ENCODE measurements at regions not wholly inside any gene's neighbourhood (a gene's known extent, or its start where the extent isn't known, plus 50 kb on each side); places are given as distances from the start of the nearest gene placed in this dataset.
"Not testable (repeated sequence)": the region's sequence is repeated elsewhere in the genome, so short reads cannot be mapped to it uniquely, and the experiment has no call there.

DNA sequence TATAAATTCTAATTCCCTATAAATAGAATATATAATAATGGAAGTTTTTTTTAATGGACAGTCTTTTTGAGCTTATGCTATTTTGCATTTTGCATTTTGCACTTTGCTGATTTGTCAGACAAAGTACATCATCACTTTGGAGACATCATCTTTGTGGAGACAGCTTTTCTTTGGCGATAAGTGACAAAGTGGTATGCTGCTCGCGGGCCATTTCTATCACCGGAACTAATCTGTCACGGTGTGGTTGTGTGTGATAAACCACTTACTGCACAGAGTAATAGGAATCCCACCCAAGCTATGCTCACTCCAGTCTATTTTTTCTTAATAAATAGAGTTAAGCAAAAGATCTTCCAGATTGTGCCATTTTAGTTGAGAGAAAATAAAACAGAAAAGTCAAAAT, 133.1 kb downstream of the MACIR start:
- Mint-ChIP-seq H3K4me1 (ENCODE audit: unreplicated experiment) (peaks cover 7% of the 10 kb centered on the region), H3K36me3 (ENCODE audit: unreplicated experiment) (no peaks in the 10 kb centered on the region), H3K4me3 (ENCODE audit: unreplicated experiment) (no peak overlapping the region)

DNA sequence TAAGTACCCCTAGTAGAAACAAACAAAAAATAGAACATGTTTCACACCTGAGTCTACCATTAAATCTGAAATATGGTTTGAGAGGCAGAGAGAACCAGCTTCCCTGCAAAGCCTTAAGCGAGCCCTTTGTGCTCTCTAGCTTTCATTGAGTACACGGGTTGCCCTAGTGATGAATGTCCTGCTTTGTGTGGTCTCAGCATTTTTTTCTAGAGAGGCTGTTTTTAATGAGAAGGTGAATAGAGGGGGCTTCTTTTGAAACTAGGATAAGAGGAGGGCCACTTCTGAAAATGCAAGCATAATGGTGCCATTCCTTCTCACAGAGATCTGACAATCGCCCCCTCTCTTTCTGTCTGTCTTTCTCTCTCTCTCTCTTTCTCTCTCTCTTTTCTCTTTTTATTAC, 131.3 kb downstream of the MACIR start:
- no peak for DNase-seq (ENCODE audit: extremely low spot score, unreplicated experiment)
- Mint-ChIP-seq H3K27me3 (ENCODE audit: unreplicated experiment) (peaks cover 2% of the 10 kb centered on the region), H3K27ac (ENCODE audit: unreplicated experiment) (no peak overlapping the region), H3K9me3 (ENCODE audit: unreplicated experiment) (peaks cover 5% of the 10 kb centered on the region), H3K4me3 (ENCODE audit: unreplicated experiment) (no peak overlapping the region), H3K4me1 (ENCODE audit: unreplicated experiment) (peaks cover 7% of the 10 kb centered on the region), H3K36me3 (ENCODE audit: unreplicated experiment) (no peaks in the 10 kb centered on the region)
- TF ChIP-seq, protein P1, sequence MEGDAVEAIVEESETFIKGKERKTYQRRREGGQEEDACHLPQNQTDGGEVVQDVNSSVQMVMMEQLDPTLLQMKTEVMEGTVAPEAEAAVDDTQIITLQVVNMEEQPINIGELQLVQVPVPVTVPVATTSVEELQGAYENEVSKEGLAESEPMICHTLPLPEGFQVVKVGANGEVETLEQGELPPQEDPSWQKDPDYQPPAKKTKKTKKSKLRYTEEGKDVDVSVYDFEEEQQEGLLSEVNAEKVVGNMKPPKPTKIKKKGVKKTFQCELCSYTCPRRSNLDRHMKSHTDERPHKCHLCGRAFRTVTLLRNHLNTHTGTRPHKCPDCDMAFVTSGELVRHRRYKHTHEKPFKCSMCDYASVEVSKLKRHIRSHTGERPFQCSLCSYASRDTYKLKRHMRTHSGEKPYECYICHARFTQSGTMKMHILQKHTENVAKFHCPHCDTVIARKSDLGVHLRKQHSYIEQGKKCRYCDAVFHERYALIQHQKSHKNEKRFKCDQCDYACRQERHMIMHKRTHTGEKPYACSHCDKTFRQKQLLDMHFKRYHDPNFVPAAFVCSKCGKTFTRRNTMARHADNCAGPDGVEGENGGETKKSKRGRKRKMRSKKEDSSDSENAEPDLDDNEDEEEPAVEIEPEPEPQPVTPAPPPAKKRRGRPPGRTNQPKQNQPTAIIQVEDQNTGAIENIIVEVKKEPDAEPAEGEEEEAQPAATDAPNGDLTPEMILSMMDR (IDR thresholded peaks at IDR 0.05), result no peak

More for the DNA sequence above, 133.1 kb downstream of the MACIR start:
- H3K27ac Mint-ChIP-seq (ENCODE audit: unreplicated experiment), result no peak overlapping the region
- H3K9me3 Mint-ChIP-seq (ENCODE audit: unreplicated experiment), result peaks cover 6% of the 10 kb centered on the region
- H3K27me3 Mint-ChIP-seq (ENCODE audit: unreplicated experiment), result peaks cover 2% of the 10 kb centered on the region
- DNase-seq (ENCODE audit: extremely low spot score, unreplicated experiment), result no peak
- TF ChIP-seq, protein P1 (IDR thresholded peaks at IDR 0.05), result no peak

DNA sequence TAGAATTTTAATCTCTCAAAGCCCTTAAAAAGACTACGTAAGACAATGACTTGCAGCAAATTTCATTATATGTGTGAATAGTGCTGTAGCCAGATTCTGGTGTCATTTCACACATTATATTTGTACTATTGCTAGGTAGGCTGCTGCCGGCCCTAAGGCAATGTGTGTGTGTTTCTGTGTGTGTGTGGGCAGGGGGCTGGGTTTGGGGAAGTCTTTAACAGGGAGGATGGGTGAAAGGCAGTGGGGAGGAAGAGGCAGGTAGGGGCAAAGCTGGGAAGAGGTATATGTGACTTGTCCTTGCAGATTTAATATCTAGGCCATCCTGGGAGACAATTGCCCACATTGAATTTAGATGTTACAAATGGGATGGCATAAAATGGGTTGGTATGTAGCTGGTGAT, 130.8 kb downstream of the MACIR start:
- no peaks in the 10 kb centered on the region for H3K36me3 Mint-ChIP-seq (ENCODE audit: unreplicated experiment)
- H3K9me3 Mint-ChIP-seq (ENCODE audit: unreplicated experiment), result no peaks in the 10 kb centered on the region
- peaks cover 7% of the 10 kb centered on the region for H3K4me1 Mint-ChIP-seq (ENCODE audit: unreplicated experiment)
- TF ChIP-seq, protein P1 (IDR thresholded peaks at IDR 0.05), result no peak
- H3K27me3 Mint-ChIP-seq (ENCODE audit: unreplicated experiment), result peaks cover 2% of the 10 kb centered on the region
- H3K4me3 Mint-ChIP-seq (ENCODE audit: unreplicated experiment), result no peak overlapping the region
- H3K27ac Mint-ChIP-seq (ENCODE audit: unreplicated experiment), result no peak overlapping the region
- DNase-seq (ENCODE audit: extremely low spot score, unreplicated experiment), result no peak

DNA sequence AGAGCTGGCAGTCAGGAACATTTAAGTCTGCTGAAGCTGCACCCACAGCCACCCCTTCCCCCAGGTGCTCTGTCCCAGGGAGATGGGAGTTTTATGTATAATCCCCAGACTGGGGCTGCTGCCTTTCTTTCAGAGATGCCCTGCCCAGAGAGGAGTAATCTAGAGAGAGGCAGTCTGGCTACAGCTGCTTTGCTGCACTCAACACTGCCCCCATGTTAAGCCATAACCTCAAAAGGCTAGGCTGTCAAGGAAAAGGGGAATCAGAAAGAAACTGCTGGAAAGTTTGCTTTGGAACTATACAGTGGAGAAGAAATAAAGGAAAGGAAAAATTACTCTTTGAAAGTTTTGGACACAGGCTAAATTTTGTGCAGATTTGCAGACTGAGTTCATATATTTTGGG, 127.2 kb downstream of the MACIR start:
- DNase-seq (ENCODE audit: extremely low spot score, unreplicated experiment), result no peak
- H3K27me3 Mint-ChIP-seq (ENCODE audit: unreplicated experiment), result peaks cover 2% of the 10 kb centered on the region
- peaks cover 11% of the 10 kb centered on the region for H3K9me3 Mint-ChIP-seq (ENCODE audit: unreplicated experiment)
- TF ChIP-seq, protein P1 (IDR thresholded peaks at IDR 0.05), result no peak
- H3K4me1 Mint-ChIP-seq (ENCODE audit: unreplicated experiment), result no peaks in the 10 kb centered on the region
- no peak overlapping the region for H3K27ac Mint-ChIP-seq (ENCODE audit: unreplicated experiment)
- peaks cover 7% of the 10 kb centered on the region for H3K36me3 Mint-ChIP-seq (ENCODE audit: unreplicated experiment)
- no peak overlapping the region for H3K4me3 Mint-ChIP-seq (ENCODE audit: unreplicated experiment)

DNA sequence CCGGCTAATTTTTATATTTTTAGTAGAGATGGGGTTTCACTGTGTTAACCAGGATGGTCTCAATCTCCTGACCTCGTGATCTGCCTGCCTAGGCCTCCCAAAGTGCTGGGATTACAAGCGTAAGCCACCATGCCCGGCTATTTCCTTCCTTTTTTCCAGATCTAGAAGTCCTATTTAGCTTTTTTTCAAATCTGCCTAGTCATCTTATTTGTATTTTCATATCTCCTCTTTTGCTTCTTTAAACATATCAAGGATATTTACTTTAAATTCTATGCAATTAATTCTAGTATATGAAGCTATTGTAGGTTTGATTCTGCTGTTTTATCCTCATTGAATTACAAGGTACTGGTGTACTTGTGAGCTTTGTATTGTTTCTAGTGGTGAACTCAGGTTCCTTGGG, 119.1 kb downstream of the MACIR start:
- H3K4me1 Mint-ChIP-seq (ENCODE audit: unreplicated experiment), result peaks cover 12% of the 10 kb centered on the region
- not testable (repeated sequence) for H3K4me3 Mint-ChIP-seq (ENCODE audit: unreplicated experiment); H3K36me3 Mint-ChIP-seq (ENCODE audit: unreplicated experiment); DNase-seq (ENCODE audit: extremely low spot score, unreplicated experiment); H3K9me3 Mint-ChIP-seq (ENCODE audit: unreplicated experiment); H3K27ac Mint-ChIP-seq (ENCODE audit: unreplicated experiment); H3K27me3 Mint-ChIP-seq (ENCODE audit: unreplicated experiment)

All from osteocyte (in vitro differentiated cells).